ENCODE measurements at regions not wholly inside any gene's neighbourhood (a gene's known extent, or its start where the extent isn't known, plus 50 kb on each side); places are given as distances from the start of the nearest gene placed in this dataset.
A peak's percentile ranks its signal among the peaks of the same experiment; 100 is the strongest.

DNA sequence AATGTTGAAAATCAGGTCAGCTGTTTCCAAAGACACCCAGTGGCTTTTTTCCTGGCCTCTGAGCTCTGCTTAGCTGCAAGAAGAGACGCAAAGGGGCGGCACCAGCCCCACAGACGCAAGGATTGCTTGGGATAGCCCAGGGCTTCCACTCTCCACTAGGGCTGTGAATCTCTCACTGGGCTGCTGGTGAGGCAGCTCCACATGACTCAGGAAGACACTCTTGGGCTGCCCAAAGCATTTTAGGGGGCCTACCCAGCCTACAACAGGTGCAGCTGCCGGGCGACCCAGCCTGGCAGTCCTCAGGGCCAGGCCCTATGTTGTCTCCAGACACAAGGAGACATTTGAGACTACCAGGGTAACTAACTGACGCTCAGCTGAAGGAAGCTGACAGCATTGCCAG, 59.8 kb downstream of the FAM50B start:
- TF ChIP-seq, protein P1, sequence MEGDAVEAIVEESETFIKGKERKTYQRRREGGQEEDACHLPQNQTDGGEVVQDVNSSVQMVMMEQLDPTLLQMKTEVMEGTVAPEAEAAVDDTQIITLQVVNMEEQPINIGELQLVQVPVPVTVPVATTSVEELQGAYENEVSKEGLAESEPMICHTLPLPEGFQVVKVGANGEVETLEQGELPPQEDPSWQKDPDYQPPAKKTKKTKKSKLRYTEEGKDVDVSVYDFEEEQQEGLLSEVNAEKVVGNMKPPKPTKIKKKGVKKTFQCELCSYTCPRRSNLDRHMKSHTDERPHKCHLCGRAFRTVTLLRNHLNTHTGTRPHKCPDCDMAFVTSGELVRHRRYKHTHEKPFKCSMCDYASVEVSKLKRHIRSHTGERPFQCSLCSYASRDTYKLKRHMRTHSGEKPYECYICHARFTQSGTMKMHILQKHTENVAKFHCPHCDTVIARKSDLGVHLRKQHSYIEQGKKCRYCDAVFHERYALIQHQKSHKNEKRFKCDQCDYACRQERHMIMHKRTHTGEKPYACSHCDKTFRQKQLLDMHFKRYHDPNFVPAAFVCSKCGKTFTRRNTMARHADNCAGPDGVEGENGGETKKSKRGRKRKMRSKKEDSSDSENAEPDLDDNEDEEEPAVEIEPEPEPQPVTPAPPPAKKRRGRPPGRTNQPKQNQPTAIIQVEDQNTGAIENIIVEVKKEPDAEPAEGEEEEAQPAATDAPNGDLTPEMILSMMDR (IDR thresholded peaks at IDR 0.05) = no peak
- DNase-seq (ENCODE audit: low spot score) = no peak
- no peak overlapping the region for H3K4me3 ChIP-seq
- no peak overlapping the region for H3K27ac ChIP-seq

DNA sequence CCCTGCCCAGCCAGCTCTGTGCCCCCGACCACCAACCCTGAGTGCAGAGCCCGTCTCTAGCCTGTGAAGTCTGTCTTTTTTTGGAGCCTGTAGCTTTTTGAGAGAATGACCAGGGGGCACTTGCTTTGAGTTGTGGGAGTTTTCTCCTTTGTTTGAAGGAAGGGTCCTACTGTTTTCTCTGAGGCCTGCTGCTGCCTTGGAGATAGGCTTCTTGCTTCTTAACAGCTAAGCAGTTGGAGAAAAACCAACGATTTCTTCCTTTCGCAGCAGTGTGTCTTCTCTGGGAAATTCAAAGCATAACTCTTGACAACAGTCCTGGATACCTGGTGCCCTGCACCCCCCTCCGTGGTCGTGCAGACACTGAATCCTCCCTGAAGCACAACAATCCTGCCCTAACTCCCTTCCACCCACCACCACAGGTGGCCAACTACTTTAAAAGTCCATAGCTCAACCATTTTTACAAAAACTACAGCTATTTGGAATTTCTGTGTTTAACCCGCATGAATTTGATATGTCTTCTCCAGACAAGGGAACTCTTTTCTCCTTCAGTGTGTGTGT, 61.0 kb downstream of the FAM50B start:
- no peak overlapping the region for H3K27ac ChIP-seq
- TF ChIP-seq, protein P1 (IDR thresholded peaks at IDR 0.05) = no peak
- no peak overlapping the region for H3K4me3 ChIP-seq
- DNase-seq (ENCODE audit: low spot score) = no peak

DNA sequence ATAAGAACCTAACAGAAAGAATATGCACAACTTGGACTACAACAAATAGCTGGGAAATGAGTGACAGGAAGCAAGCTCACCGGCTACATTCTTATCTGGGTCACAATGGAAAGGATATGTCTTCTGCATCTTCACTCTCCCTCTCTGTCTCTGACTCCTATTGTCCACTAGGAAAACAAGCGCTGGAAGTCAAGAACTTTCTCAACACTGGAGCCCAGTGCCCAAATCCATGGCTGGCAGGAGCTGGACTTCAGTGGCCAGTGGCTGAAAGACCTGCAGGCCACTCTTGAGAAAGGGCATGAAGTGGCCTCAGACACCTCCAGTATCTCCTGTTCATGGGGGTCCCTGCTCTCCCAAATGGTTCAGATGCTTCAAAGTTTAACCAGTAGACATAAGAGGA, 62.0 kb downstream of the FAM50B start:
- Histone ChIP-seq H3K4me3 (peak overlapping the region; percentile 28), H3K27ac (peak overlapping the region; percentile 82 to 86)
- TF ChIP-seq, protein P1 (IDR thresholded peaks at IDR 0.05) = no peak
- peak; percentile 67 for DNase-seq (ENCODE audit: low spot score)

DNA sequence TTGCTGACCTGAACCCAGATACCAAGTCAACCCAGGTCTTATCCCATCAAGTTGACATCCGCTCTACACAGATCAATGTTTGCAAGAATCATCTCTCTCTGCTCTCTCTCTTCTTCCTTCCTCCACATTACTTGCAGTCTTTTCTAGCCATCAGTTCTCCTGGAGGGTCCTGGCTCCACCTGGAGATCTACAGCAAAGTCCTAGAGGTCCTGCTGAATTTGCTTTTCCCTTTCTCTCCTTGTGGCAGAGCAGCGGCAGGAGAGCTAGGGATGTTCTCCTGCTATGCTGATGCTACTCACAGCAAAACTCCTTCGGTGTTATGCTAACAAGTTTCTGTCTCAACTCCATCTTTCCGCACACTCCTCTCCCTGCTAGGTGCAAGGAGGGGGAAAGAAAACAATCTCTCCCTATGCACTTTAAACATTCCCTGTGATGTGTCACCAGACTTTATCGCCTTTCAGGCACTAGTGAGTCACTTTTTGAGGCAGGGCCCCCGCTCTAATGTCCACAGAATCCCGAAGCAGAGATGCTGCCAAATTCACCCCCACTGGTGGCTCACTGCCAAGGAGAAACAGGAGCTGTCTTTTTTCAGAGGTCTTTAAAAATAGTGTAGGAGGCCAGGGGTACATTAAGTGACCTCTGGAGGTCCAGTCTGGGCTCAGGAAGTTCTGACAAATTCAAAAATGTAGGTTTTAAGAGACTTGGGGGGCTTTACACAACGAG, 62.6 kb downstream of the FAM50B start:
- TF ChIP-seq, protein P1 (IDR thresholded peaks at IDR 0.05) = no peak

DNA sequence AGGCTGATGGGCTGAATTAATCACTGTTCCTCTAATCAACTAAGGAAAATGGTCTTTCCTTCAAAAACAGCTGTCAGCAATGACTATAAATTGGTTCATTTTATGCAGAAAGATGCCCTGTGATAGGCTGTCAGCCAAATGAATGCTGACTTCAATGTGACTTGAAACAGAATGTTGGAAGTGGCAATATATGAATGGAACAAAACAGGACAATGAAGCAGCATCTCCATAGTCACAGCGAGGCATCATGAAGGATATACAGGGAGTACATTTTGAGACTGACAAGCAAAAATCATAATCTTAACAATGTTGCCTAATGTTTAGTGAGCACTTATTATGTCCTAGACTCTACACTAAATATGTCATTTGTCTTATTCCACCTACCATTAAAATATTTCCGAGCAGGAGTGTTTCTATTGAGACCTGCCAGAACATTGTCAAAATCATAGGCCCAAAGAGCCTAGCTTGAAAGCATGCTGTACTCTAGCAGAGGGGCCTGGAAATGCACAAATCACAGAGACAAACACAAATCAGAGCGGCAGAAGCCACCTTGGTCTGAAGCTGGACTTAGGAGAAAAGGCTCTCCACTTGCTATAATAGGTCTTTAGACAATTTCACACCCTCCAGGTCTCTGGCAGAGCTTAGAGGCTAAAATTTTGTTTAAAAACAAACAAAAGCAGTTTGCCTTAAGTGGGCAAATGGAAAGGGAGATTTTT, 63.3 kb downstream of the FAM50B start:
- TF ChIP-seq, protein P1 (IDR thresholded peaks at IDR 0.05) = no peak
- H3K27ac ChIP-seq = peak overlapping the region; percentile 82 to 86
- H3K4me3 ChIP-seq = no peak overlapping the region
- no peak for DNase-seq (ENCODE audit: low spot score)

More for the DNA sequence above, 62.6 kb downstream of the FAM50B start:
- peak overlapping the region; percentile 82 to 86 for H3K27ac ChIP-seq
- peak overlapping the region; percentile 28 for H3K4me3 ChIP-seq
- peak; percentile 90 for DNase-seq (ENCODE audit: low spot score)

DNA sequence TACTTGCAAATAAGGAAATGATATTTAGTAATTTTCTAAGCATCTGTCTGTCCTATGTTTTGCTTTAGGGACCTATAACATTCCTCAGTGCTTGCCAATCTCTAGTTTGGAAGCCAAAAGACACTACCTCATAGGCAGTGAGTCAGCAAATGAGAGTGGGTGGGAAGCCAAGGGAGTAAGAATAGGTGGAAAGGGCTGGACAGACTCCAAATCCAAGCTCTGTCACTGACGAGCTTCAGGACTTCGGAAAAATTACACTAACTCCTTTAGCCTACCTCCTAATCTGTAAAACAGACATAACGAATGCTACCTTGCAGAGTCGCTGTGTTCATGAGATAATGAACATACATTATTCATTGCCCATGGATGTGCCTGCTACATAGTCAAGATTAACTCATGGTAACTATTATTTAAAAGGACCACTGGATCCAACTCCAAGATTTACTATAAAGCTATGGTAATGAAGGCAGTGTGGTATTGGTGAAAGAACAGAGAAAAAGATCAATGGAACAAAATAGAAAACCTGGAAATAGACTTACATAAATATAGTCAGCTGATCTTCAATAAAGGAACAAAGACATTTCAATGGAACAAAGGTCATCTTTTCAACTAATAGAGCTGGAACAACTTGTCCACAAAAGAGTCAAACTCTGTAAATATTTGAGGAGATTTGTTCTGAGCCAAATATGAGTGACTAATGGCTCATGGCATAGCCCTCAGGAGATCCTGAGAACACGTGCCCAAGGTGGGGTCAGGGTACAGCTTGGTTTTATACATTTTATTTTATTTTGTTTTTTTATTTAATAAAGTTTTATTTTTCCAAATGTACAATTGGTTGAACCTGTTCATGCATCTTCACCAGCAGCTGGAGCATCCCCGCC, 64.1 kb downstream of the FAM50B start:
- DNase-seq (ENCODE audit: low spot score) = peak; percentile 87
- Histone ChIP-seq H3K27ac (peak overlapping the region; percentile 82 to 86), H3K4me3 (peak overlapping the region; percentile 33)
- TF ChIP-seq, protein P1 (IDR thresholded peaks at IDR 0.05) = no peak
